SK-N-SH treated with all-trans-retinoic acid at 6 μM for 48 hours (cell line): ENCODE measurements at regions not wholly inside any gene's neighbourhood (a gene's known extent, or its start where the extent isn't known, plus 50 kb on each side); places are given as distances from the start of the nearest gene placed in this dataset.

Experiments
- ATAC-seq: fragments of 200-7000 bp; cut with Tn5 transposase; 3 replicates; pipeline ENCODE4 v1.9.1; 2020; ENCODE audit warnings: mild to moderate bottlenecking, moderate library complexity
- ARNTL ChIP-seq: fragments of 450-650 bp; formaldehyde crosslinking; IDR thresholded peaks from 2 replicates; pipeline ENCODE4 v1.5.0; 2020; ENCODE audit warnings: low read depth, mild to moderate bottlenecking, moderate library complexity, borderline replicate concordance
- BACH2 ChIP-seq: fragments of 250-450 bp; sonication (Bioruptor Pico); IDR thresholded peaks from 2 replicates; pipeline ENCODE4 v1.9.0; 2021; ENCODE audit warnings: mild to moderate bottlenecking, borderline replicate concordance
- CREB5 ChIP-seq: fragments of 250-450 bp; sonication (Bioruptor Pico); IDR thresholded peaks from 2 replicates; pipeline ENCODE4 v1.5.1; 2020; ENCODE audit warnings: low read depth, mild to moderate bottlenecking, moderate library complexity
- CSDC2 ChIP-seq: fragments of 250-450 bp; sonication (Bioruptor Pico); IDR thresholded peaks from 2 replicates; pipeline ENCODE4 v1.5.0; 2020; ENCODE audit warnings: mild to moderate bottlenecking, moderate library complexity
- ESRRG ChIP-seq: fragments of 250-450 bp; sonication (Bioruptor Pico); IDR thresholded peaks from 2 replicates; pipeline ENCODE4 v1.6.1; 2021; ENCODE audit warnings: mild to moderate bottlenecking
- ISL1 ChIP-seq: fragments of 250-450 bp; sonication (Bioruptor Pico); IDR thresholded peaks from 2 replicates; pipeline ENCODE4 v2.1.2; 2022; ENCODE audit warnings: mild to moderate bottlenecking, moderate library complexity
- OSR1 ChIP-seq: fragments of 250-450 bp; sonication (Bioruptor Pico); IDR thresholded peaks from 2 replicates; pipeline ENCODE4 v1.8.0; 2022; ENCODE audit warnings: moderate library complexity, mild to moderate bottlenecking, inconsistent platforms
- POU6F1 ChIP-seq: fragments of 250-450 bp; sonication (Bioruptor Pico); IDR thresholded peaks from 2 replicates; pipeline ENCODE4 v1.8.0; 2021; ENCODE audit warnings: low read depth, mild to moderate bottlenecking, moderate library complexity, borderline replicate concordance
- RARB ChIP-seq: fragments of 250-450 bp; sonication (Bioruptor Pico); IDR thresholded peaks from 2 replicates; pipeline ENCODE4 v1.8.0; 2021; ENCODE audit warnings: mild to moderate bottlenecking, moderate library complexity
- SNAI2 ChIP-seq: fragments of 250-450 bp; sonication (Bioruptor Pico); IDR thresholded peaks from 2 replicates; pipeline ENCODE4 v1.5.0; 2020; ENCODE audit warnings: mild to moderate bottlenecking, moderate library complexity
- TCF4 ChIP-seq: fragments of 250-450 bp; sonication (Bioruptor Pico); IDR thresholded peaks from 2 replicates; pipeline ENCODE4 v1.8.0; 2021; ENCODE audit warnings: mild to moderate bottlenecking, moderate library complexity, borderline replicate concordance
- TOX ChIP-seq: fragments of 250-450 bp; sonication (Bioruptor Pico); IDR thresholded peaks from 2 replicates; pipeline ENCODE4 v1.8.0; 2021; ENCODE audit warnings: mild to moderate bottlenecking, moderate library complexity, borderline replicate concordance
- TSHZ2 ChIP-seq: fragments of 250-450 bp; sonication (Bioruptor Pico); IDR thresholded peaks from 2 replicates; pipeline ENCODE4 v1.5.0; 2020; ENCODE audit warnings: mild to moderate bottlenecking, moderate library complexity
- ZC3H10 ChIP-seq: fragments of 250-450 bp; sonication (Bioruptor Pico); IDR thresholded peaks from 2 replicates; pipeline ENCODE4 v1.5.1; 2021; ENCODE audit warnings: mild to moderate bottlenecking, moderate library complexity
- ZFP3 ChIP-seq: fragments of 250-450 bp; sonication (Bioruptor Pico); IDR thresholded peaks from 2 replicates; pipeline ENCODE4 v1.5.0; 2020; ENCODE audit warnings: mild to moderate bottlenecking, moderate library complexity
- ZFP30 ChIP-seq: fragments of 450-650 bp; formaldehyde crosslinking; IDR thresholded peaks from 2 replicates; pipeline ENCODE4 v1.5.0; 2022; ENCODE audit warnings: mild to moderate bottlenecking, moderate library complexity
- ZNF565 ChIP-seq: fragments of 450-650 bp; formaldehyde crosslinking; conservative IDR thresholded peaks from 2 replicates; pipeline ENCODE4 v1.5.0; 2020; ENCODE audit warnings: low read depth, mild to moderate bottlenecking, moderate library complexity
- ZNF70 ChIP-seq: fragments of 450-650 bp; formaldehyde crosslinking; IDR thresholded peaks from 2 replicates; pipeline ENCODE4 v1.5.0; 2020; ENCODE audit warnings: mild to moderate bottlenecking, moderate library complexity
- ZNF8 ChIP-seq: fragments of 450-650 bp; formaldehyde crosslinking; IDR thresholded peaks from 2 replicates; pipeline ENCODE4 v1.5.0; 2020; ENCODE audit warnings: mild to moderate bottlenecking, moderate library complexity
- TF ChIP-seq, protein P1 (sequence below): fragments of 250-450 bp; sonication (Bioruptor Pico); IDR thresholded peaks from 2 replicates; pipeline ENCODE4 v1.8.0; 2020; ENCODE audit warnings: mild to moderate bottlenecking, moderate library complexity, borderline replicate concordance

DNA sequence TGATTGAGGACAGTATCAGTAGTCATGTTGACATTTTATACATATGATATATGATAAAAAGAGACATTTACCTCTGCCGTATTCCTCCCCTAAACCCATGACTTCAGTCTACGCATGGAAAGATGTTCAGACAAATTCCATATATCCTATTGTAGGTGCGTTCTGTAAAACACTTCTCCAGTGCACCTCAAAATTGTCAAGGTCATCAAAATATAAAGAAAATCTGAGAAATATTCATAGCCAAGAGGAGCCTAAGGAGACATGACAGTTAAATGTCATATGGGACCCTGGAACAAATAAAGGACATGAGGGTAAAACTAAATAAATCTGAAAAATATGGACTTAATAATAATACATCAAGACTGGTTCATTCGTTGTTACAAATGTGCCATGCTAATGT, 71.5 kb downstream of the CCER1 start (continued):
- TF ChIP-seq, protein P1, sequence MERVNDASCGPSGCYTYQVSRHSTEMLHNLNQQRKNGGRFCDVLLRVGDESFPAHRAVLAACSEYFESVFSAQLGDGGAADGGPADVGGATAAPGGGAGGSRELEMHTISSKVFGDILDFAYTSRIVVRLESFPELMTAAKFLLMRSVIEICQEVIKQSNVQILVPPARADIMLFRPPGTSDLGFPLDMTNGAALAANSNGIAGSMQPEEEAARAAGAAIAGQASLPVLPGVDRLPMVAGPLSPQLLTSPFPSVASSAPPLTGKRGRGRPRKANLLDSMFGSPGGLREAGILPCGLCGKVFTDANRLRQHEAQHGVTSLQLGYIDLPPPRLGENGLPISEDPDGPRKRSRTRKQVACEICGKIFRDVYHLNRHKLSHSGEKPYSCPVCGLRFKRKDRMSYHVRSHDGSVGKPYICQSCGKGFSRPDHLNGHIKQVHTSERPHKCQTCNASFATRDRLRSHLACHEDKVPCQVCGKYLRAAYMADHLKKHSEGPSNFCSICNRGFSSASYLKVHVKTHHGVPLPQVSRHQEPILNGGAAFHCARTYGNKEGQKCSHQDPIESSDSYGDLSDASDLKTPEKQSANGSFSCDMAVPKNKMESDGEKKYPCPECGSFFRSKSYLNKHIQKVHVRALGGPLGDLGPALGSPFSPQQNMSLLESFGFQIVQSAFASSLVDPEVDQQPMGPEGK (CRISPR knock-in tag), result no peak
- no peak for TF ChIP-seq OSR1 (CRISPR knock-in tag)

GRCh38 chr12:90871726-90872096, 83.3 kb downstream of the CCER1 start:
- 0 out of 2 replicates have a peak, but pooled peaks have one; percentile 29 for TF ChIP-seq TOX
- TF ChIP-seq ZNF565, result no peak
- peak; percentile 60 for ATAC-seq

GRCh38 chr12:90870971-90871725, 83.8 kb downstream of the CCER1 start:
- TF ChIP-seq ARNTL, result no peak
- TF ChIP-seq ZNF565, result no peak
- TF ChIP-seq, protein P1 (CRISPR knock-in tag), result no peak
- TF ChIP-seq TCF4 (CRISPR knock-in tag), result no peak
- no peak for TF ChIP-seq ZFP3 (CRISPR knock-in tag)
- no peak for TF ChIP-seq POU6F1 (CRISPR knock-in tag)
- TF ChIP-seq TOX, result no peak
- TF ChIP-seq CREB5 (CRISPR knock-in tag), result no peak
- no peak for TF ChIP-seq TSHZ2
- TF ChIP-seq ZC3H10 (CRISPR knock-in tag), result no peak
- no peak for TF ChIP-seq RARB (CRISPR knock-in tag)
- TF ChIP-seq ZFP30 (CRISPR knock-in tag), result no peak
- TF ChIP-seq ZNF8 (CRISPR knock-in tag), result no peak
- peak; percentile 19; the same call in 2 of the 3 replicates for ATAC-seq

DNA sequence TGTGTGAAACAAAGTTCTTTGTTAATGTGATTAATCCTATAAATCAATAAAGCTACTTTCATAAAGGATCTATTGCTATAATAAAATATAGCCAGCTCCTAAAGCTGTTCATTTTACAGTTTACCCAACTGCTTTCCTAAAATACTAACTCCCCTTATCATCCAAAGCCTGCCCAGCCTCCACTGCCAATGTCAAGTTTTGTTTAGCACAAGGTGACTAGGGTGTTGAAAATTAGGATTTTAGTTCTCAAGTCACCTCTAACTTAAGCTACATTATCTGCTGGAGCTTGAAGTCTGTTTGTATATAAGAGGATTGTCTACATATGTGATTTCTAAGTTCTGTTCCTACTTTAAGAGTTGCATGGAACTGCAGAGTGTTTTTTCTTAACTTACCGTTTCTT, 86.3 kb downstream of the CCER1 start:
- TF ChIP-seq OSR1 (CRISPR knock-in tag) (no peak), ZNF70 (CRISPR knock-in tag) (no peak), ZNF8 (CRISPR knock-in tag) (no peak), CSDC2 (CRISPR knock-in tag) (no peak), ZC3H10 (CRISPR knock-in tag) (no peak), ARNTL (no peak), ESRRG (no peak), SNAI2 (CRISPR knock-in tag) (no peak), CREB5 (CRISPR knock-in tag) (no peak), ISL1 (CRISPR knock-in tag) (no peak), TOX (no peak), BACH2 (CRISPR knock-in tag) (no peak), ZFP3 (CRISPR knock-in tag) (no peak)
- TF ChIP-seq, protein P1 (CRISPR knock-in tag), result no peak
- ATAC-seq, result no peak
